Thyroid gland (tissue), 4 donors: ENCODE measurements at regions not wholly inside any gene's neighbourhood (a gene's known extent, or its start where the extent isn't known, plus 50 kb on each side); places are given as distances from the start of the nearest gene placed in this dataset.

Source experiments
- DNase-seq, 2 donors: peaks; one replicate each; pipeline ENCODE4 v3.0.0-alpha.2; 2019
- H3K27ac ChIP-seq, 3 donors: fragments of 200-600 bp; sonication (generic); 1 replicate in 2 of 3; 2 replicates in 1 of 3; pipeline ENCODE4 v1.5.1; 2016 to 2019; ENCODE audit warnings: mild to moderate bottlenecking in 1 of 3, moderate library complexity in 1 of 3
- H3K27me3 ChIP-seq: fragments of 200-600 bp; sonication (generic); one replicate; pipeline ENCODE4 v1.5.1; 2019
- H3K36me3 ChIP-seq, 2 donors: fragments of 200-600 bp; sonication (generic); one replicate each; pipeline ENCODE4 v1.5.1; 2016 to 2019
- H3K4me1 ChIP-seq, 2 donors: fragments of 200-600 bp; sonication (generic); one replicate each; pipeline ENCODE4 v1.5.1; 2017 to 2019
- H3K4me3 ChIP-seq, 3 donors: fragments of 200-600 bp; sonication (generic); replicated peaks in 1 of 3; 1 replicate in 2 of 3; 2 replicates in 1 of 3; pipeline ENCODE4 v1.5.1; 2016; ENCODE audit warnings: mild to moderate bottlenecking in 1 of 3
- H3K9me3 ChIP-seq: fragments of 200-600 bp; sonication (generic); one replicate; pipeline ENCODE4 v1.5.1; 2017
- CTCF ChIP-seq, 6 experiments: fragments of 200-600 bp in 3 of 6; fragments of 450-650 bp in 3 of 6; sonication (generic) in 3 of 6; IDR thresholded peaks; one replicate each; pipeline ENCODE4 v1.5.1; 2016 to 2019; ENCODE audit warnings: antibody characterized with exemption in 6 of 6, mild to moderate bottlenecking in 2 of 6, inconsistent platforms in 1 of 6, moderate library complexity in 1 of 6
- POLR2A ChIP-seq, 2 donors: fragments of 450-650 bp; IDR thresholded peaks; one replicate each; pipeline ENCODE4 v1.6.1; 2017; ENCODE audit warnings: antibody characterized with exemption in 2 of 2, mild to moderate bottlenecking in 2 of 2, moderate library complexity in 1 of 2
- WGBS, 2 donors: methylation state at CpG; one replicate each; pipeline ENCODE4 v1.1.5; 2017; 5-methylcytosine and 5-hydroxymethylcytosine counted together
- intact Hi-C: fragments of 100-400 bp; cut with DNase I; formaldehyde crosslinking; loops from one replicate; pipeline ENCODE4 v1.15.1; 2023

- TF ChIP-seq POLR2A (IDR thresholded peaks at IDR 0.05) (no peak), CTCF (IDR thresholded peaks at IDR 0.05) (no peak)
- Histone ChIP-seq H3K27ac (no peak overlapping the region), H3K27me3 (no peaks in the 10 kb centered on the region), H3K4me3 (no peak overlapping the region), H3K4me1 (no peaks in the 10 kb centered on the region), H3K9me3 (no peaks in the 10 kb centered on the region), H3K36me3 (no peaks in the 10 kb centered on the region)
- no peak for DNase-seq
- intact Hi-C loops: no loop called here
- 83% methylated on average over 5 to 6 of the region's 6 CpGs for WGBS, 2 donors
These were observed 787.2 kb downstream of the TDRD15 start for GRCh38 chr2:21910832-21911507.

GRCh38 chr2:21912405-21912804 is 788.6 kb downstream of the TDRD15 start:
- Histone ChIP-seq H3K4me1 (no peaks in the 10 kb centered on the region), H3K27ac (no peak overlapping the region), H3K27me3 (no peaks in the 10 kb centered on the region), H3K9me3 (no peaks in the 10 kb centered on the region), H3K36me3 (no peaks in the 10 kb centered on the region), H3K4me3 (no peak overlapping the region)
- WGBS, 2 donors: 76 to 79% methylated on average over 3 of the region's 3 CpGs
- intact Hi-C loops: no loop called here
- TF ChIP-seq POLR2A (IDR thresholded peaks at IDR 0.05) (no peak), CTCF (IDR thresholded peaks at IDR 0.05) (no peak)
- no peak for DNase-seq

DNA sequence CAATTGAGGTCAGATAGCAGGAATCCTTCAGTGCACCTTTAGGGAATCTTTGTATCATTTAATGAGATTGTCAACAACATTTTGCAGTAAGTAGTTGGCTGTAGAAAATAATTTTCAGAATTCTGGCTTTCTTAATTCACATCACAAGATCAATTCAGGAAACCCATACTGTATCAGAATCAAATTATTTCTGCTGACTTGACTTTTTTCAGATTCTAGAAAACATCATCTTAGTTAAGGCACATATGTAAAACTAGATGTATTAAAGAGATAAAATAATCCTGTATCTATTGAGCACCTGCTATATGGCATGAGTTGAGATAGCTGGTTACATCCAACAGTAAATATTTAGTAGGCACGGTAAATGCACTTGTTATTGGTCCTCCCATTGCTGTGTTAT is 791.4 kb downstream of the TDRD15 start:
- no peak for DNase-seq
- 81 to 96% methylated on average over 1 of the region's 1 CpG for WGBS, 2 donors

GRCh38 chr2:21916934-21917522 is 793.3 kb downstream of the TDRD15 start:
- no peak overlapping the region for H3K27ac ChIP-seq
- H3K36me3 ChIP-seq: no peaks in the 10 kb centered on the region
- no peak for TF ChIP-seq POLR2A (IDR thresholded peaks at IDR 0.05)
- TF ChIP-seq CTCF (IDR thresholded peaks at IDR 0.05): no peak
- no peak for DNase-seq
- no peak overlapping the region for H3K4me3 ChIP-seq
- no peaks in the 10 kb centered on the region for H3K9me3 ChIP-seq
- H3K27me3 ChIP-seq: no peaks in the 10 kb centered on the region
- WGBS, 2 donors: 44 to 50% methylated on average over 6 of the region's 6 CpGs
- intact Hi-C loops: no loop called here
- H3K4me1 ChIP-seq: no peaks in the 10 kb centered on the region

More for the DNA sequence above, 791.4 kb downstream of the TDRD15 start:
- Histone ChIP-seq H3K9me3 (no peaks in the 10 kb centered on the region), H3K27me3 (no peaks in the 10 kb centered on the region), H3K4me3 (no peak overlapping the region), H3K36me3 (no peaks in the 10 kb centered on the region), H3K4me1 (no peaks in the 10 kb centered on the region), H3K27ac (no peak overlapping the region)
- intact Hi-C loops: no loop called here
- TF ChIP-seq POLR2A (IDR thresholded peaks at IDR 0.05): no peak
- no peak for TF ChIP-seq CTCF (IDR thresholded peaks at IDR 0.05)

GRCh38 chr2:21920721-21921120 is 797.0 kb downstream of the TDRD15 start:
- intact Hi-C loops: no loop called here
- Histone ChIP-seq H3K27me3 (no peaks in the 10 kb centered on the region), H3K4me1 (no peaks in the 10 kb centered on the region), H3K27ac (no peak overlapping the region), H3K4me3 (no peak overlapping the region), H3K36me3 (no peaks in the 10 kb centered on the region), H3K9me3 (no peaks in the 10 kb centered on the region)
- TF ChIP-seq CTCF (IDR thresholded peaks at IDR 0.05): no peak
- TF ChIP-seq POLR2A (IDR thresholded peaks at IDR 0.05): no peak
- DNase-seq: no peak
- WGBS, 2 donors: 78 to 80% methylated on average over 4 of the region's 4 CpGs
